H9 (cell line): ENCODE measurements at regions not wholly inside any gene's neighbourhood (a gene's known extent, or its start where the extent isn't known, plus 50 kb on each side); places are given as distances from the start of the nearest gene placed in this dataset.
A peak's percentile ranks its signal among the peaks of the same experiment; 100 is the strongest.

ENCODE experiments used
- DNase-seq: peaks from one replicate; pipeline ENCODE4 v3.0.0-alpha.2; 2017
- H2AFZ ChIP-seq: one replicate; pipeline ENCODE4 v1.6.1; 2013; ENCODE audit warnings: mild to moderate bottlenecking, low read length, control low read depth, moderate library complexity
- H2AK5ac ChIP-seq: 2 replicates; pipeline ENCODE4 v1.6.1; 2013; ENCODE audit warnings: low read length, control low read depth, mixed read lengths; ENCODE audit not compliant: insufficient read length
- H2BK120ac ChIP-seq: one replicate; pipeline ENCODE4 v1.6.1; 2013; ENCODE audit warnings: low read depth, mild to moderate bottlenecking, low read length, control low read depth, inconsistent platforms; ENCODE audit not compliant: poor library complexity, severe bottlenecking
- H2BK12ac ChIP-seq: 2 replicates; pipeline ENCODE4 v1.6.1; 2013; ENCODE audit warnings: low read length, control low read depth, mixed read lengths, low read depth; ENCODE audit not compliant: insufficient read length
- H2BK15ac ChIP-seq: 2 replicates; pipeline ENCODE4 v1.6.1; 2013; ENCODE audit warnings: low read depth, low read length, control low read depth
- H2BK20ac ChIP-seq: one replicate; pipeline ENCODE4 v1.6.1; 2013; ENCODE audit warnings: low read depth, mild to moderate bottlenecking, low read length, control low read depth, inconsistent platforms; ENCODE audit not compliant: poor library complexity, severe bottlenecking
- H2BK5ac ChIP-seq: 2 replicates; pipeline ENCODE4 v1.6.1; 2013; ENCODE audit warnings: low read length, control low read depth, mixed read lengths; ENCODE audit not compliant: insufficient read length
- H3K14ac ChIP-seq: 2 replicates; pipeline ENCODE4 v1.6.1; 2013; ENCODE audit warnings: low read length, control low read depth; ENCODE audit not compliant: insufficient read depth
- H3K18ac ChIP-seq: 2 replicates; pipeline ENCODE4 v1.6.1; 2013; ENCODE audit warnings: low read depth, mild to moderate bottlenecking, mixed read lengths, low read length, control low read depth; ENCODE audit not compliant: insufficient read length
- H3K23ac ChIP-seq: 2 replicates; pipeline ENCODE4 v1.6.1; 2013; ENCODE audit warnings: low read length, control low read depth, mixed read lengths, low read depth; ENCODE audit not compliant: insufficient read length
- H3K23me2 ChIP-seq: 2 replicates; pipeline ENCODE4 v1.6.1; 2013; ENCODE audit warnings: low read depth, mild to moderate bottlenecking, mixed read lengths, low read length, control low read depth; ENCODE audit not compliant: insufficient read length, poor library complexity, severe bottlenecking
- H3K27ac ChIP-seq: 2 replicates; pipeline ENCODE4 v1.5.1; 2013; ENCODE audit warnings: low read length, control low read depth, mixed read lengths, low read depth; ENCODE audit not compliant: insufficient read length
- H3K27me3 ChIP-seq: 2 replicates; pipeline ENCODE4 v1.6.1; 2013; ENCODE audit warnings: low read length, control low read depth, inconsistent platforms; ENCODE audit not compliant: insufficient read depth
- H3K4ac ChIP-seq: 2 replicates; pipeline ENCODE4 v1.6.1; 2013; ENCODE audit warnings: low read depth, mild to moderate bottlenecking, control low read depth, inconsistent platforms, low read length, moderate library complexity
- H3K4me1 ChIP-seq: 2 replicates; pipeline ENCODE4 v1.6.1; 2013; ENCODE audit warnings: low read length, control low read depth, inconsistent platforms; ENCODE audit not compliant: insufficient read depth
- H3K4me2 ChIP-seq: 2 replicates; pipeline ENCODE4 v1.6.1; 2013; ENCODE audit warnings: low read length, control low read depth, mixed read lengths; ENCODE audit not compliant: insufficient read length, insufficient read depth
- H3K56ac ChIP-seq: 2 replicates; pipeline ENCODE4 v1.6.1; 2013; ENCODE audit warnings: low read depth, mild to moderate bottlenecking, mixed read lengths, low read length, control low read depth; ENCODE audit not compliant: insufficient read length
- H3K79me1 ChIP-seq: 2 replicates; pipeline ENCODE4 v1.6.1; 2013; ENCODE audit warnings: low read depth, mild to moderate bottlenecking, moderate library complexity, low read length, control low read depth, inconsistent platforms; ENCODE audit not compliant: insufficient read depth, poor library complexity, severe bottlenecking
- H3K79me2 ChIP-seq: 2 replicates; pipeline ENCODE4 v1.6.1; 2013; ENCODE audit warnings: low read length, control low read depth, inconsistent platforms; ENCODE audit not compliant: insufficient read depth
- H3K9ac ChIP-seq: 2 replicates; pipeline ENCODE4 v1.6.1; 2013; ENCODE audit warnings: low read length, control low read depth, mixed read lengths; ENCODE audit not compliant: insufficient read length; ENCODE audit errors: extremely low read depth
- H3K9me3 ChIP-seq: one replicate; pipeline ENCODE4 v1.6.1; 2013; ENCODE audit warnings: low read depth, low read length, inconsistent platforms; ENCODE audit not compliant: control insufficient read depth
- H3T11ph ChIP-seq: one replicate; pipeline ENCODE4 v1.6.1; 2013; ENCODE audit warnings: mild to moderate bottlenecking, low read length, control low read depth, inconsistent platforms
- H4K20me1 ChIP-seq: one replicate; pipeline ENCODE4 v1.6.1; 2013; ENCODE audit not compliant: control insufficient read depth, insufficient read length, insufficient read depth
- H4K5ac ChIP-seq: 2 replicates; pipeline ENCODE4 v1.6.1; 2013; ENCODE audit warnings: low read depth, mild to moderate bottlenecking, mixed read lengths, low read length, control low read depth; ENCODE audit not compliant: insufficient read length
- H4K8ac ChIP-seq: replicated peaks from 2 replicates; pipeline ENCODE4 v1.6.1; 2013; ENCODE audit warnings: low read length, control low read depth, mixed read lengths, low read depth; ENCODE audit not compliant: insufficient read length
- H4K91ac ChIP-seq: 2 replicates; pipeline ENCODE4 v1.6.1; 2013; ENCODE audit warnings: low read depth, mild to moderate bottlenecking, moderate library complexity, mixed read lengths, low read length, control low read depth; ENCODE audit not compliant: insufficient read length
- H3K27ac Mint-ChIP-seq, 3 experiments: 2 replicates in 2 of 3; 3 replicates in 1 of 3; pipeline ENCODE4 v1.8.0; 2020 to 2021; ENCODE audit warnings: mixed read lengths in 3 of 3, mild to moderate bottlenecking in 1 of 3, moderate library complexity in 1 of 3
- H3K27me3 Mint-ChIP-seq: 2 replicates; pipeline ENCODE4 v1.8.0; 2021; ENCODE audit warnings: low read depth, mild to moderate bottlenecking, moderate library complexity, mixed read lengths
- H3K36me3 Mint-ChIP-seq, 3 experiments: 2 replicates in 2 of 3; 3 replicates in 1 of 3; pipeline ENCODE4 v1.8.0; 2020 to 2021; ENCODE audit warnings: low read depth in 3 of 3, mixed read lengths in 3 of 3; ENCODE audit not compliant: insufficient read depth in 1 of 3
- H3K4me1 Mint-ChIP-seq, 2 experiments: 2 replicates each; pipeline ENCODE4 v1.8.0; 2020; ENCODE audit warnings: mixed read lengths in 2 of 2
- H3K4me3 Mint-ChIP-seq, 2 experiments: 2 replicates in 1 of 2; 3 replicates in 1 of 2; pipeline ENCODE4 v1.8.0; 2020 to 2021; ENCODE audit warnings: mild to moderate bottlenecking in 2 of 2, mixed read lengths in 2 of 2, moderate library complexity in 1 of 2
- H3K9me3 Mint-ChIP-seq, 2 experiments: 2 replicates in 1 of 2; 3 replicates in 1 of 2; pipeline ENCODE4 v1.8.0; 2020; ENCODE audit warnings: mild to moderate bottlenecking in 2 of 2, mixed read lengths in 2 of 2, moderate library complexity in 1 of 2
- WGBS: extraction: QIAGEN DNeasy Blood & Tissue Kit; methylation state at CpG from one replicate; pipeline ENCODE4 v1.1.7; 2013; ENCODE audit warnings: missing lambda C conversion rate, low lambda C conversion rate, mixed read lengths; ENCODE audit not compliant: insufficient read length; ENCODE audit errors: extremely low coverage; 5-methylcytosine and 5-hydroxymethylcytosine counted together
- TF ChIP-seq, protein P1 (sequence below): fragments of 200-600 bp; sonication (generic); conservative IDR thresholded peaks from 3 replicates; pipeline ENCODE4 v1.8.0; 2021; ENCODE audit warnings: antibody characterized with exemption, mild to moderate bottlenecking

DNA sequence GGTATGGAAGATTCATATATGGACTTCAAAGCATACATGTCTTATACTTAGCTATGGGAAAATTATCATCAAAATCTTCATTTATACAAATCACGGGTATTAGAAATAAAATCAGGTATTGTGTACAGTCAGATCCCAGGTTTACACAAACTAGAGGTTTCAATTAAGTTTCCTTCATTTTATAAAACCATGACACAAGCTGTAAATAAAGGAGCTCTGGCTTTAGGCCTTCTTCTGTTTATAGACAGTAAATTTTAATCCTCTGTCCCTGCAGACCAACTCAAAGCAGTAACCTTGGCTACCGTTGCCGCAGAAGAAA is 68.8 kb upstream of the CHD2 start:
- Histone ChIP-seq H3K23me2 (no peaks in the 10 kb centered on the region), H2BK120ac (no peak overlapping the region), H4K20me1 (no peaks in the 10 kb centered on the region), H2BK20ac (no peak overlapping the region), H3K4me2 (peak overlapping the region; percentile 28), H2BK15ac (no peak overlapping the region), H3K4me1 (peaks cover 11% of the 10 kb centered on the region), H3K23ac (no peak overlapping the region), H4K91ac (no peak overlapping the region), H2BK12ac (no peak overlapping the region), H3K9me3 (no peaks in the 10 kb centered on the region), H3K4ac (no peak overlapping the region), H2BK5ac (no peak overlapping the region), H3T11ph (no peak overlapping the region), H2AFZ (no peak overlapping the region), H3K27me3 (no peaks in the 10 kb centered on the region), H3K27ac (peak overlapping the region; percentile 92), H3K56ac (no peak overlapping the region), H3K14ac (no peak overlapping the region), H3K18ac (peak overlapping the region; percentile 69), H3K79me1 (no peaks in the 10 kb centered on the region), H3K79me2 (no peaks in the 10 kb centered on the region), H4K5ac (no peak overlapping the region), H4K8ac (no peak overlapping the region), H3K9ac (peak overlapping the region; percentile 29), H2AK5ac (no peak overlapping the region)
- H3K9me3 Mint-ChIP-seq, result no peaks in the 10 kb centered on the region
- peaks cover 33 to 44% of the 10 kb centered on the region in 2 experiments for H3K4me1 Mint-ChIP-seq
- H3K36me3 Mint-ChIP-seq, result no peaks in the 10 kb centered on the region
- no peaks in the 10 kb centered on the region for H3K27me3 Mint-ChIP-seq
- peak overlapping the region; percentile 9 to 62; a peak in 4 of 5 replicates for H3K4me3 Mint-ChIP-seq
- DNase-seq, result no peak
- TF ChIP-seq, protein P1, sequence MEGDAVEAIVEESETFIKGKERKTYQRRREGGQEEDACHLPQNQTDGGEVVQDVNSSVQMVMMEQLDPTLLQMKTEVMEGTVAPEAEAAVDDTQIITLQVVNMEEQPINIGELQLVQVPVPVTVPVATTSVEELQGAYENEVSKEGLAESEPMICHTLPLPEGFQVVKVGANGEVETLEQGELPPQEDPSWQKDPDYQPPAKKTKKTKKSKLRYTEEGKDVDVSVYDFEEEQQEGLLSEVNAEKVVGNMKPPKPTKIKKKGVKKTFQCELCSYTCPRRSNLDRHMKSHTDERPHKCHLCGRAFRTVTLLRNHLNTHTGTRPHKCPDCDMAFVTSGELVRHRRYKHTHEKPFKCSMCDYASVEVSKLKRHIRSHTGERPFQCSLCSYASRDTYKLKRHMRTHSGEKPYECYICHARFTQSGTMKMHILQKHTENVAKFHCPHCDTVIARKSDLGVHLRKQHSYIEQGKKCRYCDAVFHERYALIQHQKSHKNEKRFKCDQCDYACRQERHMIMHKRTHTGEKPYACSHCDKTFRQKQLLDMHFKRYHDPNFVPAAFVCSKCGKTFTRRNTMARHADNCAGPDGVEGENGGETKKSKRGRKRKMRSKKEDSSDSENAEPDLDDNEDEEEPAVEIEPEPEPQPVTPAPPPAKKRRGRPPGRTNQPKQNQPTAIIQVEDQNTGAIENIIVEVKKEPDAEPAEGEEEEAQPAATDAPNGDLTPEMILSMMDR, result no peak
- WGBS, result no CpG with 5 or more reads among the region's 3 CpGs
- peak overlapping the region; percentile 98 to 99 (median 99) for H3K27ac Mint-ChIP-seq
